Natural killer cell (primary cell): ENCODE measurements at regions not wholly inside any gene's neighbourhood (a gene's known extent, or its start where the extent isn't known, plus 50 kb on each side); places are given as distances from the start of the nearest gene placed in this dataset.

ENCODE experiments used
- ATAC-seq, 3 donors: fragments of 150-1000 bp in 2 of 3; fragments of 200-7000 bp in 1 of 3; cut with Tn5 transposase; 1 replicate in 1 of 3; 2 replicates in 2 of 3; pipeline ENCODE4 v1.10.0; 2021; ENCODE audit warnings: mild to moderate bottlenecking in 2 of 3, moderate library complexity in 2 of 3
- DNase-seq, 2 donors: peaks; one replicate each; pipeline versions ENCODE4 v3.0.0 to v3.0.0-alpha.2; 2013 to 2021; ENCODE audit warnings: mixed read lengths in 1 of 2
- H3K27ac ChIP-seq: one replicate; pipeline ENCODE4 v1.5.1; 2013; ENCODE audit warnings: mild to moderate bottlenecking, low read length
- H3K27me3 ChIP-seq: one replicate; pipeline ENCODE4 v1.6.1; 2013; ENCODE audit warnings: low read length; ENCODE audit not compliant: control insufficient read depth, insufficient read depth
- H3K36me3 ChIP-seq: one replicate; pipeline ENCODE4 v1.6.1; 2013; ENCODE audit warnings: low read length; ENCODE audit not compliant: control insufficient read depth, insufficient read depth
- H3K4me1 ChIP-seq: one replicate; pipeline ENCODE4 v1.6.1; 2013; ENCODE audit warnings: low read length; ENCODE audit not compliant: control insufficient read depth, insufficient read depth
- H3K4me3 ChIP-seq: one replicate; pipeline ENCODE4 v1.5.1; 2013; ENCODE audit warnings: low read length
- H3K9me3 ChIP-seq: one replicate; pipeline ENCODE4 v1.6.1; 2013; ENCODE audit warnings: low read length; ENCODE audit not compliant: control insufficient read depth, insufficient read depth
- H3K27ac Mint-ChIP-seq, 2 donors: one replicate each; pipeline ENCODE4 v1.8.0; 2022; ENCODE audit warnings: mild to moderate bottlenecking in 2 of 2, mixed read lengths in 2 of 2, moderate library complexity in 1 of 2
- H3K27me3 Mint-ChIP-seq, 2 donors: one replicate each; pipeline ENCODE4 v1.8.0; 2022; ENCODE audit warnings: low read depth in 2 of 2, mixed read lengths in 2 of 2
- H3K36me3 Mint-ChIP-seq: one replicate; pipeline ENCODE4 v1.8.0; 2022; ENCODE audit warnings: mixed read lengths
- H3K4me1 Mint-ChIP-seq, 2 donors: one replicate each; pipeline ENCODE4 v1.8.0; 2022; ENCODE audit warnings: mixed read lengths in 2 of 2
- H3K4me3 Mint-ChIP-seq: one replicate; pipeline ENCODE4 v1.8.0; 2022; ENCODE audit warnings: mild to moderate bottlenecking, moderate library complexity, mixed read lengths
- H3K9me3 Mint-ChIP-seq, 2 donors: one replicate each; pipeline ENCODE4 v1.8.0; 2022; ENCODE audit warnings: mixed read lengths in 2 of 2
- CTCF ChIP-seq: fragments of 200-600 bp; IDR thresholded peaks from one replicate; pipeline ENCODE4 v1.8.0; 2022; ENCODE audit warnings: antibody characterized with exemption
- WGBS: methylation state at CpG from one replicate; pipeline ENCODE4 v1.1.7; 2013; ENCODE audit warnings: missing lambda C conversion rate; ENCODE audit not compliant: insufficient coverage; 5-methylcytosine and 5-hydroxymethylcytosine counted together
- intact Hi-C: fragments of 100-400 bp; cut with micrococcal nuclease; formaldehyde crosslinking; loops from one replicate; pipeline ENCODE4 v1.14.2; 2022

- TF ChIP-seq CTCF: no peak
- H3K4me3 ChIP-seq: no peak overlapping the region
- peaks cover 50 to 59% of the 10 kb centered on the region in 2 donors for H3K4me1 Mint-ChIP-seq
- no peaks in the 10 kb centered on the region for H3K27me3 ChIP-seq
- intact Hi-C loops: no loop called here
- DNase-seq (no peak), ATAC-seq (no peak)
- H3K4me3 Mint-ChIP-seq: no peak overlapping the region
- no peaks in the 10 kb centered on the region for H3K36me3 Mint-ChIP-seq
- no peak overlapping the region for H3K27ac ChIP-seq
- no peaks in the 10 kb centered on the region for H3K9me3 ChIP-seq
- peaks cover 64% of the 10 kb centered on the region for H3K4me1 ChIP-seq
- no peaks in the 10 kb centered on the region for H3K9me3 Mint-ChIP-seq
- 91% methylated on average over 6 of the region's 6 CpGs for WGBS
- H3K27ac Mint-ChIP-seq: peak overlapping the region in 1 of 2 donors; percentile 41
- no peaks in the 10 kb centered on the region for H3K36me3 ChIP-seq
- no peaks in the 10 kb centered on the region for H3K27me3 Mint-ChIP-seq
Measured at GRCh38 chr4:152106781-152107321, 346.0 kb upstream of the GATB start.

- no peaks in the 10 kb centered on the region for H3K9me3 ChIP-seq
- Mint-ChIP-seq H3K9me3 (no peaks in the 10 kb centered on the region), H3K4me3 (peak overlapping the region; percentile 57), H3K4me1 (peaks cover 55 to 65% of the 10 kb centered on the region in 2 donors), H3K27ac (peak overlapping the region; percentile 41 to 58), H3K36me3 (no peaks in the 10 kb centered on the region), H3K27me3 (no peaks in the 10 kb centered on the region)
- intact Hi-C loops: no loop called here
- H3K27ac ChIP-seq: no peak overlapping the region
- H3K27me3 ChIP-seq: no peaks in the 10 kb centered on the region
- H3K36me3 ChIP-seq: no peaks in the 10 kb centered on the region
- ATAC-seq (peak in 1 of 3 donors; percentile 62), DNase-seq (peak in 1 of 2 donors; percentile 50)
- no peak for TF ChIP-seq CTCF
- peaks cover 69% of the 10 kb centered on the region for H3K4me1 ChIP-seq
- H3K4me3 ChIP-seq: no peak overlapping the region
- 67% methylated on average over 6 of the region's 6 CpGs for WGBS
Measured at GRCh38 chr4:152106113-152106763, 345.4 kb upstream of the GATB start.

DNA sequence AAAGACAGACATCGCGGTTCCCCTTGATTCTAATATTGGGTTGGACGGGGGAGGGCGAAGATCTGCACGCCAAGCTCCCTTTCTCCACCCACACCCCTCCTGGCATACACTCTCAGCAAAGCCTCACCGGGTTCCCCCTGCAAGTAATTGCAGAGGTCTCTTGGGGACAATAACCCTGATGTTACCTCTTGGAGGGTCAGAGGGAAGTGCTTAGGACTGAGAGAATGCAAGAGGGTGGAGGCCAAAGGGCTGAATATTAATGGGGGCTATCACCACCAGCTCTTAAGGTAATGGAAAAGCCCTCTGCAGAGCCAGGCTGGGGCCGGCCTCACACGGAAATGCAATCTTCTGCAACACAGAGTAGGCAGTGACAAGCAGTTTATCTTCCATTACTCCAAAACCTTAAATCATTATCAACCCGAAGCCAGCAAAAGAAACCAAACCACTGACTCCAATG lies 344.1 kb upstream of the GATB start:
- Histone ChIP-seq H3K27me3 (no peaks in the 10 kb centered on the region), H3K27ac (no peak overlapping the region), H3K36me3 (no peaks in the 10 kb centered on the region), H3K9me3 (no peaks in the 10 kb centered on the region), H3K4me3 (no peak overlapping the region), H3K4me1 (peaks cover 81% of the 10 kb centered on the region)
- WGBS: 60% methylated on average over 3 of the region's 9 CpGs
- Mint-ChIP-seq H3K9me3 (peaks cover 0 to 2% of the 10 kb centered on the region in 2 donors), H3K4me3 (no peak overlapping the region), H3K27ac (peak overlapping the region; percentile 36 to 94), H3K4me1 (peaks cover 68 to 78% of the 10 kb centered on the region in 2 donors), H3K27me3 (no peaks in the 10 kb centered on the region), H3K36me3 (no peaks in the 10 kb centered on the region)
- TF ChIP-seq CTCF: no peak
- DNase-seq (no peak), ATAC-seq (no peak)
- intact Hi-C loops: no loop called here
